Endothelial cell of umbilical vein (primary cell): ENCODE measurements at regions not wholly inside any gene's neighbourhood (a gene's known extent, or its start where the extent isn't known, plus 50 kb on each side); places are given as distances from the start of the nearest gene placed in this dataset.

Experiments
- BruUV-seq: library from RNA; stranded (reverse); fragments of 400-500 nt; replicated peaks from 2 replicates; lab custom pipeline; 2021; lab: Mats Ljungman, UMichigan
- CTCF ChIA-PET: fragments of 300-600, 350-600 bp; sonication (Branson Sonifier 250); formaldehyde crosslinking; loops from one replicate; lab custom pipeline; 2021; ENCODE audit warnings: antibody characterized with exemption, inconsistent platforms; lab: Charles Lee
- POLR2A ChIA-PET: fragments of 300-600, 350-600 bp; sonication (Branson Sonifier 250); formaldehyde crosslinking; loops from one replicate; lab custom pipeline; 2021; ENCODE audit warnings: antibody characterized with exemption, inconsistent platforms; lab: Charles Lee
- DNase-seq: peaks from one replicate; pipeline ENCODE4 v3.0.0-alpha.2; 2011; ENCODE audit warnings: low read depth, low spot score
- FAIRE-seq: peaks from 2 replicates; lab custom pipeline; 2011; peaks lifted over from hg19 to GRCh38; lab: Jason Lieb, UNC
- H2AFZ ChIP-seq: 2 replicates; pipeline ENCODE4 v1.6.0; 2012; ENCODE audit warnings: low read depth, low read length, control low read depth, inconsistent platforms
- H3K27ac ChIP-seq: 2 replicates; pipeline ENCODE4 v1.5.1; 2011; ENCODE audit warnings: low read depth, mild to moderate bottlenecking, control low read depth, low read length, moderate library complexity; ENCODE audit not compliant: insufficient read depth
- H3K27me3 ChIP-seq, 2 experiments: 2 replicates each; pipeline versions ENCODE4 v1.6.0 to v1.6.1; 2011; ENCODE audit warnings: low read length in 2 of 2, mixed read lengths in 1 of 2; ENCODE audit not compliant: control insufficient read depth in 2 of 2, insufficient read depth in 2 of 2
- H3K36me3 ChIP-seq, 2 experiments: 2 replicates in 1 of 2; 3 replicates in 1 of 2; pipeline ENCODE4 v1.5.1; 2011; ENCODE audit warnings: low read length in 2 of 2, mild to moderate bottlenecking in 1 of 2, moderate library complexity in 1 of 2; ENCODE audit not compliant: control insufficient read depth in 2 of 2, insufficient read depth in 2 of 2; ENCODE audit errors: extremely low read depth in 1 of 2
- H3K4me1 ChIP-seq: 3 replicates; pipeline ENCODE4 v1.5.1; 2011; ENCODE audit warnings: mild to moderate bottlenecking, low read length; ENCODE audit not compliant: control insufficient read depth, insufficient read depth; ENCODE audit errors: extremely low read depth
- H3K4me2 ChIP-seq: 2 replicates; pipeline ENCODE4 v1.6.1; 2011; ENCODE audit warnings: low read length, control low read depth, mixed read lengths; ENCODE audit not compliant: insufficient read depth
- H3K4me3 ChIP-seq, 3 experiments: fragments of 200-600 bp in 1 of 3; sonication (generic), shearing (Covaris generic) in 1 of 3; replicated peaks in 1 of 3; 2 replicates each; pipeline ENCODE4 v1.5.1; 2011 to 2016; ENCODE audit warnings: control low read depth in 3 of 3, low read length in 3 of 3, mild to moderate bottlenecking in 2 of 3, inconsistent platforms in 1 of 3, low read depth in 1 of 3, moderate library complexity in 1 of 3; ENCODE audit not compliant: insufficient read depth in 1 of 3
- H3K79me2 ChIP-seq: 2 replicates; pipeline ENCODE4 v1.6.0; 2012; ENCODE audit warnings: low read length, inconsistent platforms; ENCODE audit not compliant: control insufficient read depth, insufficient read depth
- H3K9ac ChIP-seq: replicated peaks from 2 replicates; pipeline ENCODE3; 2011; ENCODE audit warnings: low read length, control low read depth; ENCODE audit not compliant: insufficient read depth; ENCODE audit errors: extremely low read depth
- H3K9me1 ChIP-seq: replicated peaks from 3 replicates; pipeline ENCODE4 v1.6.0; 2011; ENCODE audit warnings: mild to moderate bottlenecking, low read length; ENCODE audit not compliant: control insufficient read depth, insufficient read depth; ENCODE audit errors: extremely low read depth
- H3K9me3 ChIP-seq: replicated peaks from 2 replicates; pipeline ENCODE4 v1.5.1; 2012; ENCODE audit warnings: low read length, inconsistent platforms; ENCODE audit not compliant: control insufficient read depth, insufficient read depth
- H4K20me1 ChIP-seq: replicated peaks from 2 replicates; pipeline ENCODE3; 2011; ENCODE audit warnings: mild to moderate bottlenecking, low read length; ENCODE audit not compliant: control insufficient read depth, insufficient read depth; ENCODE audit errors: extremely low read depth
- EZH2 ChIP-seq: IDR thresholded peaks from 2 replicates; pipeline ENCODE4 v1.6.1; 2012; ENCODE audit warnings: borderline replicate concordance, low read depth, mild to moderate bottlenecking, moderate library complexity, low read length, inconsistent platforms; ENCODE audit not compliant: severe bottlenecking
- FOS ChIP-seq: IDR thresholded peaks from 2 replicates; pipeline ENCODE4 v1.6.1; 2011; ENCODE audit warnings: mild to moderate bottlenecking, low read length, moderate library complexity, borderline replicate concordance; ENCODE audit not compliant: insufficient read depth
- POLR2AphosphoS5 ChIP-seq: IDR thresholded peaks from 2 replicates; pipeline ENCODE4 v1.6.1; 2012; ENCODE audit warnings: low read depth, mild to moderate bottlenecking, control low read depth, low read length, moderate library complexity; ENCODE audit not compliant: insufficient read depth
- dilution Hi-C: fragments of 300-500 bp; cut with MboI; formaldehyde crosslinking; loops from one replicate; pipeline ENCODE4 v1.15.0; 2019; ENCODE audit warnings: low sequenced_read_pairs; ENCODE audit not compliant: extremely low pct_ligation_motif_present
- intact Hi-C: fragments of 100-400 bp; cut with micrococcal nuclease; formaldehyde crosslinking; loops from one replicate; pipeline ENCODE4 v1.10.0; 2022

- Histone ChIP-seq H3K36me3 (no peaks in the 10 kb centered on the region), H3K79me2 (no peaks in the 10 kb centered on the region), H3K9me1 (no peaks in the 10 kb centered on the region), H2AFZ (no peak overlapping the region), H3K4me3 (no peak overlapping the region), H3K4me1 (no peaks in the 10 kb centered on the region), H3K27ac (no peak overlapping the region), H3K27me3 (no peaks in the 10 kb centered on the region), H3K9me3 (no peaks in the 10 kb centered on the region), H3K9ac (no peak overlapping the region), H3K4me2 (no peak overlapping the region), H4K20me1 (no peaks in the 10 kb centered on the region)
- DNase-seq: no peak
- intact Hi-C loops (no loop called here), dilution Hi-C loops (no loop called here)
- FAIRE-seq: no peak
- BruUV-seq: no TSS peak
- CTCF ChIA-PET: interaction anchor here (1.4 kb wide), 1 partner anchor 12 kb away, joined by 4 read pairs; no protein-coding TSS in a partner anchor
- POLR2A ChIA-PET: no interaction called here
- TF ChIP-seq EZH2 (no peak), POLR2AphosphoS5 (no peak), FOS (no peak)
These were observed 146.8 kb downstream of the DUSP6 start for GRCh38 chr12:89205517-89205916.

- POLR2A ChIA-PET: no interaction called here
- intact Hi-C loops: no loop called here
These were observed 149.2 kb downstream of the DUSP6 start for GRCh38 chr12:89203144-89203543.

More at GRCh38 chr12:89203144-89203543, 149.2 kb downstream of the DUSP6 start:
- Histone ChIP-seq H4K20me1 (no peaks in the 10 kb centered on the region), H3K27ac (no peak overlapping the region), H3K4me1 (no peaks in the 10 kb centered on the region), H3K9ac (no peak overlapping the region), H3K4me3 (no peak overlapping the region), H3K9me1 (no peaks in the 10 kb centered on the region), H3K36me3 (no peaks in the 10 kb centered on the region), H2AFZ (no peak overlapping the region), H3K27me3 (no peaks in the 10 kb centered on the region), H3K9me3 (no peaks in the 10 kb centered on the region), H3K4me2 (no peak overlapping the region), H3K79me2 (no peaks in the 10 kb centered on the region)
- dilution Hi-C loops: no loop called here
- FAIRE-seq (no peak), DNase-seq (no peak)
- CTCF ChIA-PET: interaction anchor here (1.2 kb wide), 1 partner anchor 10 kb away, joined by 3 read pairs; no protein-coding TSS in a partner anchor
- BruUV-seq: no TSS peak
- TF ChIP-seq FOS: no peak
